HCT116 (cell line): ENCODE measurements at regions not wholly inside any gene's neighbourhood (a gene's known extent, or its start where the extent isn't known, plus 50 kb on each side); places are given as distances from the start of the nearest gene placed in this dataset.
"Not testable (repeated sequence)": the region's sequence is repeated elsewhere in the genome, so short reads cannot be mapped to it uniquely, and the experiment has no call there.

Experiments
- ATAC-seq: fragments of 200-7000 bp; cut with Tn5 transposase; 2 replicates; pipeline ENCODE4 v1.9.1; 2020; ENCODE audit warnings: mild to moderate bottlenecking, moderate library complexity
- BruUV-seq: library from RNA; stranded (reverse); fragments of 400-500 nt; replicated peaks from 2 replicates; lab custom pipeline; 2021; lab: Mats Ljungman, UMichigan
- CTCF ChIA-PET: fragments of 300-600 bp; sonication (Branson Sonifier 250); formaldehyde crosslinking; loops from one replicate; lab custom pipeline; 2021; ENCODE audit warnings: antibody characterized with exemption; lab: Charles Lee
- POLR2A ChIA-PET: fragments of 300-600, 350-600 bp; sonication (Branson Sonifier 250); formaldehyde crosslinking; loops from one replicate; lab custom pipeline; 2021; ENCODE audit warnings: antibody characterized with exemption; lab: Charles Lee
- RAD21 ChIA-PET, 2 experiments: fragments of 300-600 bp; sonication (Branson Sonifier 250); formaldehyde crosslinking; loops; one replicate each; lab custom pipeline; 2023; ENCODE audit warnings: low total read pairs in 2 of 2; ENCODE audit not compliant: uncharacterized antibody in 2 of 2, unreplicated experiment in 2 of 2, low non-redundant PET in 1 of 2; lab: Charles Lee
- DNase-seq: peaks from one replicate; pipeline ENCODE4 v3.0.0-alpha.2; 2010; ENCODE audit warnings: low read depth, low spot score
- H2AFZ ChIP-seq: fragments of 200-600 bp; shearing (Covaris generic), sonication (generic); 2 replicates; pipeline ENCODE4 v1.6.1; 2017; ENCODE audit warnings: low read depth, mixed run types, mixed read lengths, antibody characterized with exemption, low read length; ENCODE audit not compliant: poor library complexity, severe bottlenecking
- H3K27ac ChIP-seq: 2 replicates; pipeline ENCODE4 v1.5.1; 2012; ENCODE audit warnings: low read depth, low read length
- H3K27me3 ChIP-seq: fragments of 200-600 bp; sonication (generic); 2 replicates; pipeline ENCODE4 v1.6.1; 2016; ENCODE audit warnings: mixed run types, low read length, mixed read lengths; ENCODE audit not compliant: insufficient read depth
- H3K36me3 ChIP-seq, 2 experiments: fragments of 200-500 bp in 1 of 2; fragments of 200-600 bp in 1 of 2; sonication (Bioruptor generic) in 1 of 2; sonication (generic) in 1 of 2; 2 replicates each; pipeline versions ENCODE4 v1.5.1 to v1.6.1; 2014 to 2016; ENCODE audit warnings: low read length in 2 of 2, inconsistent platforms in 1 of 2, mixed read lengths in 1 of 2, mixed run types in 1 of 2; ENCODE audit not compliant: insufficient read depth in 2 of 2, control insufficient read depth in 1 of 2
- H3K4me1 ChIP-seq, 2 experiments: fragments of 200-600 bp in 1 of 2; sonication (generic) in 1 of 2; 2 replicates each; pipeline versions ENCODE4 v1.5.1 to v1.6.1; 2012 to 2017; ENCODE audit warnings: low read length in 2 of 2, inconsistent platforms in 1 of 2, mild to moderate bottlenecking in 1 of 2, mixed read lengths in 1 of 2, mixed run types in 1 of 2, moderate library complexity in 1 of 2; ENCODE audit not compliant: insufficient read depth in 2 of 2, control insufficient read depth in 1 of 2
- H3K4me2 ChIP-seq: fragments of 200-600 bp; sonication (generic); 2 replicates; pipeline ENCODE4 v1.6.1; 2017; ENCODE audit warnings: mixed run types, low read length, mixed read lengths
- H3K4me3 ChIP-seq, 2 experiments: fragments of 200-600 bp in 1 of 2; sonication (generic) in 1 of 2; replicated peaks in 1 of 2; 2 replicates each; pipeline ENCODE4 v1.5.1; 2011 to 2016; ENCODE audit warnings: low read length in 2 of 2, control low read depth in 1 of 2, low read depth in 1 of 2, mild to moderate bottlenecking in 1 of 2, mixed read lengths in 1 of 2, mixed run types in 1 of 2
- H3K79me2 ChIP-seq: fragments of 200-600 bp; sonication (generic); 2 replicates; pipeline ENCODE4 v1.6.1; 2017; ENCODE audit warnings: mild to moderate bottlenecking, mixed run types, low read length, moderate library complexity, mixed read lengths; ENCODE audit not compliant: insufficient read depth
- H3K9ac ChIP-seq: fragments of 200-600 bp; sonication (generic); 2 replicates; pipeline ENCODE4 v1.6.1; 2016; ENCODE audit warnings: low read length, mixed read lengths
- H3K9me2 ChIP-seq: fragments of 200-600 bp; sonication (generic), shearing (Covaris generic); 2 replicates; pipeline ENCODE4 v1.6.1; 2017; ENCODE audit warnings: mixed run types, mild to moderate bottlenecking, moderate library complexity; ENCODE audit not compliant: insufficient read depth
- H3K9me3 ChIP-seq, 2 experiments: fragments of 200-500 bp in 1 of 2; fragments of 200-600 bp in 1 of 2; sonication (Bioruptor generic) in 1 of 2; sonication (generic) in 1 of 2; 2 replicates each; pipeline ENCODE4 v1.6.1; 2014 to 2017; ENCODE audit warnings: low read length in 2 of 2, mixed read lengths in 2 of 2, inconsistent platforms in 1 of 2, low read depth in 1 of 2, mild to moderate bottlenecking in 1 of 2, mixed run types in 1 of 2, moderate library complexity in 1 of 2; ENCODE audit not compliant: control insufficient read depth in 1 of 2, insufficient read depth in 1 of 2
- H4K20me1 ChIP-seq: fragments of 200-600 bp; sonication (generic), shearing (Covaris generic); 2 replicates; pipeline ENCODE4 v1.6.1; 2017; ENCODE audit warnings: mixed run types, mild to moderate bottlenecking, moderate library complexity; ENCODE audit not compliant: insufficient read depth
- intact Hi-C: fragments of 100-400 bp; cut with micrococcal nuclease; formaldehyde crosslinking; loops from 2 replicates; pipeline ENCODE4 v1.10.0; 2022

GRCh38 chr20:30675988-30676564 lies 581.4 kb upstream of the DEFB115 start:
- H3K36me3 ChIP-seq, H3K9ac ChIP-seq, H3K9me3 ChIP-seq, H3K27ac ChIP-seq, intact Hi-C loops, CTCF ChIA-PET, BruUV-seq, ATAC-seq, H3K4me3 ChIP-seq, H3K79me2 ChIP-seq, H3K27me3 ChIP-seq, H2AFZ ChIP-seq, POLR2A ChIA-PET, RAD21 ChIA-PET, H4K20me1 ChIP-seq, H3K4me2 ChIP-seq, H3K9me2 ChIP-seq, DNase-seq, H3K4me1 ChIP-seq: not testable (repeated sequence)

GRCh38 chr20:30682236-30682635 lies 575.2 kb upstream of the DEFB115 start:
- H4K20me1 ChIP-seq, H3K27ac ChIP-seq, H3K9me3 ChIP-seq, H3K27me3 ChIP-seq, H3K36me3 ChIP-seq, H3K9me2 ChIP-seq, H3K4me1 ChIP-seq, H3K4me3 ChIP-seq, POLR2A ChIA-PET, H3K79me2 ChIP-seq, H3K9ac ChIP-seq, intact Hi-C loops, RAD21 ChIA-PET, H2AFZ ChIP-seq, H3K4me2 ChIP-seq, DNase-seq, ATAC-seq, CTCF ChIA-PET, BruUV-seq: not testable (repeated sequence)

- H3K79me2 ChIP-seq, ATAC-seq, POLR2A ChIA-PET, BruUV-seq, DNase-seq, intact Hi-C loops, H3K27me3 ChIP-seq, H3K9me3 ChIP-seq, RAD21 ChIA-PET, H3K27ac ChIP-seq, CTCF ChIA-PET, H3K4me3 ChIP-seq, H3K36me3 ChIP-seq, H3K4me2 ChIP-seq, H3K4me1 ChIP-seq, H3K9me2 ChIP-seq, H3K9ac ChIP-seq, H2AFZ ChIP-seq, H4K20me1 ChIP-seq: not testable (repeated sequence)
These were observed 544.6 kb upstream of the DEFB115 start for GRCh38 chr20:30712861-30713260.

- H3K27ac ChIP-seq, RAD21 ChIA-PET, H3K4me1 ChIP-seq, CTCF ChIA-PET, H3K4me3 ChIP-seq, H3K9me2 ChIP-seq, H3K9ac ChIP-seq, H3K36me3 ChIP-seq, BruUV-seq, POLR2A ChIA-PET, H3K9me3 ChIP-seq, ATAC-seq, H4K20me1 ChIP-seq, intact Hi-C loops, H3K27me3 ChIP-seq, H3K79me2 ChIP-seq, H2AFZ ChIP-seq, H3K4me2 ChIP-seq, DNase-seq: not testable (repeated sequence)
These were observed 537.9 kb upstream of the DEFB115 start for GRCh38 chr20:30719415-30720199.
